ENCODE measurements at regions not wholly inside any gene's neighbourhood (a gene's known extent, or its start where the extent isn't known, plus 50 kb on each side); places are given as distances from the start of the nearest gene placed in this dataset.
"Not testable (repeated sequence)": the region's sequence is repeated elsewhere in the genome, so short reads cannot be mapped to it uniquely, and the experiment has no call there.

DNA sequence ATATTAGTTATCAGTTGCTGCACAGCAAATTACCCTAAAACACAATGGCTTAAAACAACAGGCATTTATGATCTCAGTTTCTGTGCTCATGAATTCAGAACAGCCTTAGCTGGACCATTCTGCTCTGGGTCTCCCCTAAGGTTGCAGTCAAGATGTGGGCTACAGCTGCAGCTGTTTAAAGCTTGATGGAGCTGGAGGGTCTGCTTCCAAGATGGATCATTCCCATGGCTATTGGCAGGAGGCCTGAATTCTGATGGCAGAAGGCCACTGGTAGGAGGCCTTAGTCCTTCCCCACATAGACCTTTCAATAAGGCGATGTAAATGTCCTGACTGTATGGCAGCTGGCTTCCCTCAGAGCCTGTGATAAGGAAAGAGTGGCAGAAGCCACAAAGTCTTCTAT lies 118.6 kb upstream of the SERPINE2 start:
- no peak for DNase-seq
- Mint-ChIP-seq H3K4me1 (peaks cover 14% of the 10 kb centered on the region), H3K27me3 (ENCODE audit: low read depth, poor library complexity) (no peaks in the 10 kb centered on the region), H3K4me3 (no peak overlapping the region), H3K27ac (no peak overlapping the region), H3K36me3 (ENCODE audit: low read depth) (no peaks in the 10 kb centered on the region), H3K9me3 (peaks cover 7% of the 10 kb centered on the region)
- TF ChIP-seq, protein P1, sequence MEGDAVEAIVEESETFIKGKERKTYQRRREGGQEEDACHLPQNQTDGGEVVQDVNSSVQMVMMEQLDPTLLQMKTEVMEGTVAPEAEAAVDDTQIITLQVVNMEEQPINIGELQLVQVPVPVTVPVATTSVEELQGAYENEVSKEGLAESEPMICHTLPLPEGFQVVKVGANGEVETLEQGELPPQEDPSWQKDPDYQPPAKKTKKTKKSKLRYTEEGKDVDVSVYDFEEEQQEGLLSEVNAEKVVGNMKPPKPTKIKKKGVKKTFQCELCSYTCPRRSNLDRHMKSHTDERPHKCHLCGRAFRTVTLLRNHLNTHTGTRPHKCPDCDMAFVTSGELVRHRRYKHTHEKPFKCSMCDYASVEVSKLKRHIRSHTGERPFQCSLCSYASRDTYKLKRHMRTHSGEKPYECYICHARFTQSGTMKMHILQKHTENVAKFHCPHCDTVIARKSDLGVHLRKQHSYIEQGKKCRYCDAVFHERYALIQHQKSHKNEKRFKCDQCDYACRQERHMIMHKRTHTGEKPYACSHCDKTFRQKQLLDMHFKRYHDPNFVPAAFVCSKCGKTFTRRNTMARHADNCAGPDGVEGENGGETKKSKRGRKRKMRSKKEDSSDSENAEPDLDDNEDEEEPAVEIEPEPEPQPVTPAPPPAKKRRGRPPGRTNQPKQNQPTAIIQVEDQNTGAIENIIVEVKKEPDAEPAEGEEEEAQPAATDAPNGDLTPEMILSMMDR (IDR thresholded peaks at IDR 0.05): no peak

GRCh38 chr2:224156436-224156835 lies 117.3 kb upstream of the SERPINE2 start:
- Mint-ChIP-seq H3K4me3 (no peak overlapping the region), H3K36me3 (ENCODE audit: low read depth) (no peaks in the 10 kb centered on the region)
- TF ChIP-seq, protein P1 (IDR thresholded peaks at IDR 0.05): no peak

DNA sequence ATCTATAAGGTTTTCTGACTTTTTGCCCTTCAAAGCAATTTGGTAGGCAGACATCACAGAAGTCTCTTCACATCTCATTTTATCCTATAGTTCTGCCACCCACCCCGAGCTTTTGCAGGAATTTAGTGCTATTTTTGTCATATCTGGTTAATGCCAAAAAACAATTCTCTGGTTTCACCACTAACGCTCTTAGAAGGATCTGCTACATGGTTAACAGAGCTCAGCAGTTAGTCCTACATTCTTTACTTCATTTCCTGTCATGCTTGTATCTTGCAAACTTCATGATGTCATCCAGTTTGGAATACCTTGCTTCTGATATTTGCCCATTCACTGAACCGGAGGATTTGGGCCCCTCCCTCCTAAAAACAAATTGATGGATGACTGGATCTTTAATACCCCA lies 116.8 kb upstream of the SERPINE2 start:
- no peak overlapping the region for H3K27ac Mint-ChIP-seq
- H3K9me3 Mint-ChIP-seq: peaks cover 12% of the 10 kb centered on the region
- no peaks in the 10 kb centered on the region for H3K36me3 Mint-ChIP-seq (ENCODE audit: low read depth)
- H3K4me3 Mint-ChIP-seq: no peak overlapping the region
- no peaks in the 10 kb centered on the region for H3K4me1 Mint-ChIP-seq
- DNase-seq: no peak
- TF ChIP-seq, protein P1 (IDR thresholded peaks at IDR 0.05): no peak
- peaks cover 3% of the 10 kb centered on the region for H3K27me3 Mint-ChIP-seq (ENCODE audit: low read depth, poor library complexity)

More at GRCh38 chr2:224156436-224156835, 117.3 kb upstream of the SERPINE2 start:
- H3K27ac Mint-ChIP-seq: no peak overlapping the region
- peaks cover 3% of the 10 kb centered on the region for H3K27me3 Mint-ChIP-seq (ENCODE audit: low read depth, poor library complexity)
- peaks cover 2% of the 10 kb centered on the region for H3K4me1 Mint-ChIP-seq
- no peak for DNase-seq
- peaks cover 12% of the 10 kb centered on the region for H3K9me3 Mint-ChIP-seq

DNA sequence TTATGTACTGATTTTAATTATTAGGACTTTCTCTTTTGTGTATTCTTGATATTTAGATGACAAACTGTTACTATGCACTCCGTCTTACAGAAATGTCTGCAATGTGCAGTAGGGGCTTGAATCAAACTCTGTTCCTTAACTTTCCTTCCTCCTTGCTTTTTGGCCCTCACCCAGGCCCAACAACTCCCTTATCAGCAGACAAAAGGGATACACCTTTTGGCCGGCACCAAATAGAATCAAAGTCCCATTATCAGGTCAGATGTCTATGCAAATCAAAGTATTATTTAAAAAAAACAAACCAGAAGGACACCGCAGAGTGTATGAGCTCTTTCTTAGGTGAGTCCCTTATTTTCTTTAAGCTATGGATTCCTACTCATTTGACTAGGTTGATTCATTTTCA lies 116.3 kb upstream of the SERPINE2 start:
- DNase-seq: no peak
- H3K4me1 Mint-ChIP-seq: no peaks in the 10 kb centered on the region
- peaks cover 12% of the 10 kb centered on the region for H3K9me3 Mint-ChIP-seq
- TF ChIP-seq, protein P1 (IDR thresholded peaks at IDR 0.05): no peak
- H3K27ac Mint-ChIP-seq: no peak overlapping the region
- peaks cover 3% of the 10 kb centered on the region for H3K27me3 Mint-ChIP-seq (ENCODE audit: low read depth, poor library complexity)
- no peaks in the 10 kb centered on the region for H3K36me3 Mint-ChIP-seq (ENCODE audit: low read depth)
- H3K4me3 Mint-ChIP-seq: no peak overlapping the region

- peaks cover 3% of the 10 kb centered on the region for H3K27me3 Mint-ChIP-seq (ENCODE audit: low read depth, poor library complexity)
- H3K36me3 Mint-ChIP-seq (ENCODE audit: low read depth): no peaks in the 10 kb centered on the region
- H3K9me3 Mint-ChIP-seq: peaks cover 12% of the 10 kb centered on the region
- H3K4me1 Mint-ChIP-seq: no peaks in the 10 kb centered on the region
- no peak for DNase-seq
- TF ChIP-seq, protein P1 (IDR thresholded peaks at IDR 0.05): no peak
- H3K4me3 Mint-ChIP-seq: no peak overlapping the region
- no peak overlapping the region for H3K27ac Mint-ChIP-seq
Observed at GRCh38 chr2:224151680-224152310, 112.7 kb upstream of the SERPINE2 start.

GRCh38 chr2:224151161-224151560 lies 112.1 kb upstream of the SERPINE2 start:
- Mint-ChIP-seq H3K27ac (no peak overlapping the region), H3K27me3 (ENCODE audit: low read depth, poor library complexity) (peaks cover 3% of the 10 kb centered on the region), H3K36me3 (ENCODE audit: low read depth) (no peaks in the 10 kb centered on the region), H3K4me3 (no peak overlapping the region), H3K9me3 (peaks cover 12% of the 10 kb centered on the region), H3K4me1 (peaks cover 6% of the 10 kb centered on the region)
- TF ChIP-seq, protein P1 (IDR thresholded peaks at IDR 0.05): no peak
- DNase-seq: no peak

- not testable (repeated sequence) for H3K9me3 Mint-ChIP-seq; H3K4me3 Mint-ChIP-seq; H3K27me3 Mint-ChIP-seq (ENCODE audit: low read depth, poor library complexity); H3K36me3 Mint-ChIP-seq (ENCODE audit: low read depth); H3K27ac Mint-ChIP-seq; H3K4me1 Mint-ChIP-seq; DNase-seq
Observed at GRCh38 chr2:224148058-224148457, 109.0 kb upstream of the SERPINE2 start.
